Endothelial cell of umbilical vein (primary cell): ENCODE measurements at regions not wholly inside any gene's neighbourhood (a gene's known extent, or its start where the extent isn't known, plus 50 kb on each side); places are given as distances from the start of the nearest gene placed in this dataset.

Source experiments
- BruUV-seq: library from RNA; stranded (reverse); fragments of 400-500 nt; replicated peaks from 2 replicates; lab custom pipeline; 2021; lab: Mats Ljungman, UMichigan
- CTCF ChIA-PET: fragments of 300-600, 350-600 bp; sonication (Branson Sonifier 250); formaldehyde crosslinking; loops from one replicate; lab custom pipeline; 2021; ENCODE audit warnings: antibody characterized with exemption, inconsistent platforms; lab: Charles Lee
- POLR2A ChIA-PET: fragments of 300-600, 350-600 bp; sonication (Branson Sonifier 250); formaldehyde crosslinking; loops from one replicate; lab custom pipeline; 2021; ENCODE audit warnings: antibody characterized with exemption, inconsistent platforms; lab: Charles Lee
- DNase-seq: peaks from one replicate; pipeline ENCODE4 v3.0.0-alpha.2; 2011; ENCODE audit warnings: low read depth, low spot score
- FAIRE-seq: peaks from 2 replicates; lab custom pipeline; 2011; peaks lifted over from hg19 to GRCh38; lab: Jason Lieb, UNC
- H2AFZ ChIP-seq: 2 replicates; pipeline ENCODE4 v1.6.0; 2012; ENCODE audit warnings: low read depth, low read length, control low read depth, inconsistent platforms
- H3K27ac ChIP-seq: 2 replicates; pipeline ENCODE4 v1.5.1; 2011; ENCODE audit warnings: low read depth, mild to moderate bottlenecking, control low read depth, low read length, moderate library complexity; ENCODE audit not compliant: insufficient read depth
- H3K27me3 ChIP-seq, 2 experiments: 2 replicates each; pipeline versions ENCODE4 v1.6.0 to v1.6.1; 2011; ENCODE audit warnings: low read length in 2 of 2, mixed read lengths in 1 of 2; ENCODE audit not compliant: control insufficient read depth in 2 of 2, insufficient read depth in 2 of 2
- H3K36me3 ChIP-seq, 2 experiments: 2 replicates in 1 of 2; 3 replicates in 1 of 2; pipeline ENCODE4 v1.5.1; 2011; ENCODE audit warnings: low read length in 2 of 2, mild to moderate bottlenecking in 1 of 2, moderate library complexity in 1 of 2; ENCODE audit not compliant: control insufficient read depth in 2 of 2, insufficient read depth in 2 of 2; ENCODE audit errors: extremely low read depth in 1 of 2
- H3K4me1 ChIP-seq: 3 replicates; pipeline ENCODE4 v1.5.1; 2011; ENCODE audit warnings: mild to moderate bottlenecking, low read length; ENCODE audit not compliant: control insufficient read depth, insufficient read depth; ENCODE audit errors: extremely low read depth
- H3K4me2 ChIP-seq: 2 replicates; pipeline ENCODE4 v1.6.1; 2011; ENCODE audit warnings: low read length, control low read depth, mixed read lengths; ENCODE audit not compliant: insufficient read depth
- H3K4me3 ChIP-seq, 3 experiments: fragments of 200-600 bp in 1 of 3; sonication (generic), shearing (Covaris generic) in 1 of 3; replicated peaks in 1 of 3; 2 replicates each; pipeline ENCODE4 v1.5.1; 2011 to 2016; ENCODE audit warnings: control low read depth in 3 of 3, low read length in 3 of 3, mild to moderate bottlenecking in 2 of 3, inconsistent platforms in 1 of 3, low read depth in 1 of 3, moderate library complexity in 1 of 3; ENCODE audit not compliant: insufficient read depth in 1 of 3
- H3K79me2 ChIP-seq: 2 replicates; pipeline ENCODE4 v1.6.0; 2012; ENCODE audit warnings: low read length, inconsistent platforms; ENCODE audit not compliant: control insufficient read depth, insufficient read depth
- H3K9ac ChIP-seq: replicated peaks from 2 replicates; pipeline ENCODE3; 2011; ENCODE audit warnings: low read length, control low read depth; ENCODE audit not compliant: insufficient read depth; ENCODE audit errors: extremely low read depth
- H3K9me1 ChIP-seq: replicated peaks from 3 replicates; pipeline ENCODE4 v1.6.0; 2011; ENCODE audit warnings: mild to moderate bottlenecking, low read length; ENCODE audit not compliant: control insufficient read depth, insufficient read depth; ENCODE audit errors: extremely low read depth
- H3K9me3 ChIP-seq: replicated peaks from 2 replicates; pipeline ENCODE4 v1.5.1; 2012; ENCODE audit warnings: low read length, inconsistent platforms; ENCODE audit not compliant: control insufficient read depth, insufficient read depth
- H4K20me1 ChIP-seq: replicated peaks from 2 replicates; pipeline ENCODE3; 2011; ENCODE audit warnings: mild to moderate bottlenecking, low read length; ENCODE audit not compliant: control insufficient read depth, insufficient read depth; ENCODE audit errors: extremely low read depth
- CTCF ChIP-seq, 2 donors: IDR thresholded peaks; 1 replicate in 1 of 2; 2 replicates in 1 of 2; pipeline ENCODE4 v1.5.1; 2011; ENCODE audit warnings: low read length in 2 of 2, mild to moderate bottlenecking in 2 of 2, moderate library complexity in 2 of 2, control low read depth in 1 of 2, inconsistent platforms in 1 of 2, low read depth in 1 of 2; ENCODE audit not compliant: insufficient read depth in 1 of 2; ENCODE audit errors: extremely low read depth in 1 of 2
- EZH2 ChIP-seq: IDR thresholded peaks from 2 replicates; pipeline ENCODE4 v1.6.1; 2012; ENCODE audit warnings: borderline replicate concordance, low read depth, mild to moderate bottlenecking, moderate library complexity, low read length, inconsistent platforms; ENCODE audit not compliant: severe bottlenecking
- FOS ChIP-seq: IDR thresholded peaks from 2 replicates; pipeline ENCODE4 v1.6.1; 2011; ENCODE audit warnings: mild to moderate bottlenecking, low read length, moderate library complexity, borderline replicate concordance; ENCODE audit not compliant: insufficient read depth
- GATA2 ChIP-seq: IDR thresholded peaks from 2 replicates; pipeline ENCODE4 v1.7.0; 2011; ENCODE audit warnings: low read depth, mild to moderate bottlenecking, moderate library complexity, mixed read lengths, low read length; ENCODE audit not compliant: insufficient read length, insufficient read depth
- JUN ChIP-seq: IDR thresholded peaks from 2 replicates; pipeline ENCODE4 v1.6.1; 2011; ENCODE audit warnings: borderline replicate concordance, low read depth; ENCODE audit not compliant: insufficient read length, insufficient read depth
- MAX ChIP-seq: IDR thresholded peaks from 2 replicates; pipeline ENCODE4 v1.6.1; 2011; ENCODE audit not compliant: insufficient read depth, insufficient read length
- MYC ChIP-seq: IDR thresholded peaks from one replicate; pipeline ENCODE4 v1.6.1; 2011; ENCODE audit warnings: mild to moderate bottlenecking, low read depth, low read length
- POLR2A ChIP-seq: IDR thresholded peaks from 2 replicates; pipeline ENCODE4 v1.6.1; 2012; ENCODE audit warnings: low read depth, mild to moderate bottlenecking, control low read depth, low read length
- POLR2AphosphoS5 ChIP-seq: IDR thresholded peaks from 2 replicates; pipeline ENCODE4 v1.6.1; 2012; ENCODE audit warnings: low read depth, mild to moderate bottlenecking, control low read depth, low read length, moderate library complexity; ENCODE audit not compliant: insufficient read depth
- dilution Hi-C: fragments of 300-500 bp; cut with MboI; formaldehyde crosslinking; loops from one replicate; pipeline ENCODE4 v1.15.0; 2019; ENCODE audit warnings: low sequenced_read_pairs; ENCODE audit not compliant: extremely low pct_ligation_motif_present
- intact Hi-C: fragments of 100-400 bp; cut with micrococcal nuclease; formaldehyde crosslinking; loops from one replicate; pipeline ENCODE4 v1.10.0; 2022

DNA sequence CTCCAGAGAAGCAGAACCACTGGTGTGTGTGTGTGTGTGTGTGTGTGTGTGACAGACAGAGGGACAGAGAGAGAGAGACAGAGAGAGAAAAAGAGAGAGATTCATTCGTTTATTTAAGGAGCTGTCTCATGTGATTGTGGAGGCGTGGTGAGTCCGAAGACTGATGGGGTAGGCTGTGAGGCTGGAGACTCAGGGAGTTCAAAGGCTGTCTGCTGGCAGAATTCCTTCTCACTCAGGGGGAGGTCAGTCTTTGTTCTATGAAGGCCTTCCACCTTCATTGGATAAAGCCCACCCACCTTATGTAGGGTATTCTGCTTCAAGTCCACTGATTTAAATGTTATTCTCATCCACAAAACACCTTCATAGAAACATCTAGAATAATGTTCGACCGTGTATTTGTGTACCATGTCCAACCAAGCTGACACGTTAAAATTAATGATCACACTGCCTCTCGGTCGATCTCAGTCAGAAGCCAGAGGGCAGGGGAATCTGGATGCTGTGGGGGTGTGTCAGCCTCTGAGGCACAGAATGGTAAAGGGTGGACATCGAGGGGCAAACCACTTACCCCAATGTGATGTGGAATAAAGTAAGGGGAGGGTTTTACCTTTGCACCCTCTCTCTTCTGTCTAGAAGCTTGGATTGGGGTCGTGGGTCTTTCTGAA lies 275.6 kb downstream of the SLC4A3 start:
- DNase-seq (no peak), FAIRE-seq (no peak)
- Histone ChIP-seq H3K9ac (no peak overlapping the region), H3K4me2 (no peak overlapping the region), H3K9me1 (no peaks in the 10 kb centered on the region), H4K20me1 (no peaks in the 10 kb centered on the region), H3K4me3 (no peak overlapping the region), H3K36me3 (no peaks in the 10 kb centered on the region), H3K9me3 (peaks cover 4% of the 10 kb centered on the region), H2AFZ (no peak overlapping the region), H3K79me2 (no peaks in the 10 kb centered on the region), H3K27me3 (no peaks in the 10 kb centered on the region), H3K27ac (no peak overlapping the region), H3K4me1 (no peaks in the 10 kb centered on the region)
- TF ChIP-seq JUN (no peak), MYC (no peak), POLR2A (no peak), GATA2 (no peak), EZH2 (no peak)
- ChIA-PET POLR2A (no interaction called here), CTCF (no interaction called here)
- no TSS peak for BruUV-seq
- dilution Hi-C loops: no loop called here
- intact Hi-C loops: no loop called here

GRCh38 chr2:219905640-219906039 lies 278.2 kb downstream of the SLC4A3 start:
- Histone ChIP-seq H3K9ac (no peak overlapping the region), H3K9me3 (peaks cover 4% of the 10 kb centered on the region), H3K4me2 (no peak overlapping the region), H3K4me3 (no peak overlapping the region), H3K36me3 (no peaks in the 10 kb centered on the region), H4K20me1 (no peaks in the 10 kb centered on the region), H3K27ac (no peak overlapping the region), H3K79me2 (no peaks in the 10 kb centered on the region), H3K4me1 (no peaks in the 10 kb centered on the region), H3K9me1 (no peaks in the 10 kb centered on the region), H3K27me3 (no peaks in the 10 kb centered on the region), H2AFZ (no peak overlapping the region)
- FAIRE-seq: no peak
- BruUV-seq: no TSS peak
- POLR2A ChIA-PET: no interaction called here
- DNase-seq: no peak
- TF ChIP-seq JUN: no peak
- TF ChIP-seq POLR2AphosphoS5: no peak
- TF ChIP-seq CTCF (IDR thresholded peaks at IDR 0.05; ENCODE audit: extremely low read depth in 1 of 2, insufficient read depth in 1 of 2, low read depth in 1 of 2, low read length in 2 of 2): no peak
- no peak for TF ChIP-seq FOS
- TF ChIP-seq EZH2: no peak
- TF ChIP-seq POLR2A: no peak
- TF ChIP-seq MAX: no peak
- no peak for TF ChIP-seq GATA2
- no peak for TF ChIP-seq MYC
- dilution Hi-C loops (no loop called here), intact Hi-C loops (no loop called here)
- CTCF ChIA-PET: no interaction called here
